ENCODE measurements at regions not wholly inside any gene's neighbourhood (a gene's known extent, or its start where the extent isn't known, plus 50 kb on each side); places are given as distances from the start of the nearest gene placed in this dataset.

GRCh38 chr9:90726215-90726614, 75.4 kb upstream of the SYK start:
- no peak for TF ChIP-seq CTCF (IDR thresholded peaks at IDR 0.05)
- TF ChIP-seq POLR2A (IDR thresholded peaks at IDR 0.05): no peak
- no peak for TF ChIP-seq EP300 (IDR thresholded peaks at IDR 0.05)
